Psoas muscle (tissue), 7 donors: ENCODE measurements at regions not wholly inside any gene's neighbourhood (a gene's known extent, or its start where the extent isn't known, plus 50 kb on each side); places are given as distances from the start of the nearest gene placed in this dataset.

Experiments used
- ATAC-seq, 4 donors: fragments of 200-7000 bp; cut with Tn5 transposase; one replicate each; pipeline ENCODE4 v1.9.1; 2020; ENCODE audit warnings: moderate library complexity in 3 of 4, mild to moderate bottlenecking in 2 of 4
- DNase-seq, 2 donors: peaks; one replicate each; pipeline ENCODE4 v3.0.0-alpha.2; 2020
- H3K27ac ChIP-seq: fragments of 200-600 bp; one replicate; pipeline ENCODE4 v1.8.0; 2022
- H3K27me3 ChIP-seq, 3 donors: fragments of 200-600 bp in 1 of 3; one replicate each; pipeline versions ENCODE4 v1.6.1 to v1.8.0; 2013 to 2022; ENCODE audit warnings: low read length in 2 of 3, mild to moderate bottlenecking in 2 of 3, moderate library complexity in 1 of 3; ENCODE audit not compliant: insufficient read depth in 3 of 3
- H3K36me3 ChIP-seq, 2 donors: fragments of 200-600 bp in 1 of 2; one replicate each; pipeline versions ENCODE4 v1.6.1 to v1.8.0; 2013 to 2022; ENCODE audit warnings: low read depth in 1 of 2, mild to moderate bottlenecking in 1 of 2, moderate library complexity in 1 of 2; ENCODE audit not compliant: insufficient read depth in 1 of 2
- H3K4me1 ChIP-seq: fragments of 200-600 bp; one replicate; pipeline ENCODE4 v1.8.0; 2022
- H3K4me3 ChIP-seq: fragments of 200-600 bp; one replicate; pipeline ENCODE4 v1.8.0; 2022; ENCODE audit warnings: mild to moderate bottlenecking
- H3K9me3 ChIP-seq: fragments of 200-600 bp; one replicate; pipeline ENCODE4 v1.8.0; 2022
- CTCF ChIP-seq: fragments of 200-600 bp; IDR thresholded peaks from one replicate; pipeline ENCODE4 v1.8.0; 2022; ENCODE audit warnings: antibody characterized with exemption
- WGBS, 3 donors: extraction: QIAGEN DNeasy Blood & Tissue Kit; methylation state at CpG; one replicate each; pipeline versions ENCODE4 v1.1.6 to v1.1.7; 2013; 5-methylcytosine and 5-hydroxymethylcytosine counted together
- intact Hi-C, 2 donors: fragments of 100-400 bp; cut with DNase I; formaldehyde crosslinking; loops; one replicate each; pipeline versions ENCODE4 v1.11.0 to v1.14.2; 2022
- donor health status: healthy with polysubstance abuse.
- donor health status: DM: no; HTN: no; CAD: no; lungs with moderate emphysema.
- donor health status: Bipolar disorder and iron deficiency.
- donor health status: healthy.
- donor health status: DM: yes; HTN: yes; CAD: no.
- donor health status: DM: no; HTN: no; CAD: no.
- donor health status: DM: yes; HTN: yes; CAD: no.

- Histone ChIP-seq H3K4me1 (peaks cover 2% of the 10 kb centered on the region), H3K27ac (no peak overlapping the region), H3K9me3 (peaks cover 29% of the 10 kb centered on the region), H3K36me3 (no peaks in the 10 kb centered on the region), H3K4me3 (no peak overlapping the region), H3K27me3 (no peaks in the 10 kb centered on the region)
- no peak for ATAC-seq
- WGBS, 3 donors = 96 to 99% (median 98%) methylated on average over 2 of the region's 2 CpGs
- DNase-seq = no peak
- intact Hi-C loops = no loop called here
- TF ChIP-seq CTCF = no peak
Observed at GRCh38 chr2:144254342-144255235, 265.3 kb downstream of the ZEB2 start.

GRCh38 chr2:144253743-144254142 is 266.2 kb downstream of the ZEB2 start:
- ATAC-seq (no peak), DNase-seq (no peak)
- Histone ChIP-seq H3K36me3 (no peaks in the 10 kb centered on the region), H3K27me3 (no peaks in the 10 kb centered on the region), H3K9me3 (peaks cover 29% of the 10 kb centered on the region), H3K4me3 (no peak overlapping the region), H3K4me1 (peaks cover 10% of the 10 kb centered on the region), H3K27ac (no peak overlapping the region)
- no peak for TF ChIP-seq CTCF
- intact Hi-C loops = no loop called here
- 93 to 95% (median 93%) methylated on average over 4 of the region's 4 CpGs for WGBS, 3 donors

- ATAC-seq (no peak), DNase-seq (no peak)
- no peaks in the 10 kb centered on the region for H3K27me3 ChIP-seq
- no peak overlapping the region for H3K27ac ChIP-seq
- H3K4me3 ChIP-seq = no peak overlapping the region
- no peak for TF ChIP-seq CTCF
- no peaks in the 10 kb centered on the region for H3K36me3 ChIP-seq
- H3K9me3 ChIP-seq = peaks cover 28% of the 10 kb centered on the region
- intact Hi-C loops = no loop called here
- peaks cover 15% of the 10 kb centered on the region for H3K4me1 ChIP-seq
- 97 to 100% (median 97%) methylated on average over 1 of the region's 1 CpG for WGBS, 3 donors
Observed at GRCh38 chr2:144252694-144253093, 267.2 kb downstream of the ZEB2 start.

DNA sequence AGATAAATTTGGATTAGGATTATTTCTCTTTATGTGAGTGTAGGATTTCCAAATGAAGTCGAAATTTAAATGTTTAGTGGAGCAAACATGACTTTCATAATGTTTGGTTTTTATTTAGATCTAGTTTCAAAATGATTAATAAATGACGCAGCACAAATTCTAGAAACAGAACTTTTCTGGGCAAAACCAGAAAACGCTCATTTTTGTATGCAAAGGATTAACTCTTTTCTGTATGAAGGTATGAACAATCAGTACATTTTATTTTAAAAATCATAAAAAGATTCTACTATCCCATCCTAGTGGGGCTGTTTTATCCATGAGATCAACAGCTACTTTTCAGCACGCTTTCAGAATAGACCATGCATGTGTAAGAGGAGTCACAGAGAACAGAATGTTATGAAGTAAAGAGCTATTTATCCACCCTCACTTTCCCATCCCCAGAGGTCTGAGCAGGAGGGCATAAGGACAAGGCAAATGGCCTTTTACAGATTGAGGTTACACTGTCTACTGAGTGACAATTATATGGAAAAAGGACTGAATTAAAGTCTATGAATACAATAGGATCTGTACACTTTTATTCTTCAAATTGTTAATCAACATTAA is 270.8 kb downstream of the ZEB2 start:
- Histone ChIP-seq H3K27me3 (no peaks in the 10 kb centered on the region), H3K9me3 (peaks cover 18% of the 10 kb centered on the region), H3K4me3 (peak overlapping the region; percentile 25), H3K4me1 (peaks cover 15% of the 10 kb centered on the region), H3K27ac (no peak overlapping the region), H3K36me3 (no peaks in the 10 kb centered on the region)
- WGBS, 3 donors = 66 to 79% (median 73%) methylated on average over 4 of the region's 4 CpGs
- TF ChIP-seq CTCF = no peak
- intact Hi-C loops = no loop called here
- ATAC-seq (peak; percentile 58 to 97 (median 88)), DNase-seq (no peak)
